OCI-LY1 (cell line): ENCODE measurements at regions not wholly inside any gene's neighbourhood (a gene's known extent, or its start where the extent isn't known, plus 50 kb on each side); places are given as distances from the start of the nearest gene placed in this dataset.

ENCODE experiments used
- H2AFZ ChIP-seq: fragments of 200-600 bp; sonication (generic), shearing (Covaris generic); 2 replicates; pipeline ENCODE4 v1.6.0; 2014; ENCODE audit warnings: antibody characterized with exemption, mild to moderate bottlenecking, low read length
- H3F3A ChIP-seq: fragments of 200-600 bp; sonication (generic), shearing (Covaris generic); 2 replicates; pipeline ENCODE4 v1.6.0; 2014; ENCODE audit warnings: mild to moderate bottlenecking, antibody characterized with exemption, low read length, moderate library complexity; ENCODE audit not compliant: insufficient read depth
- H3K27ac ChIP-seq: fragments of 200-600 bp; sonication (generic); 2 replicates; pipeline ENCODE4 v1.5.1; 2014; ENCODE audit warnings: low read length, mixed run types, mild to moderate bottlenecking, low read depth; ENCODE audit not compliant: poor library complexity, severe bottlenecking
- H3K27me3 ChIP-seq: fragments of 200-600 bp; sonication (generic); 2 replicates; pipeline ENCODE4 v1.6.0; 2014; ENCODE audit warnings: antibody characterized with exemption, mild to moderate bottlenecking, low read length, moderate library complexity; ENCODE audit not compliant: insufficient read depth
- H3K36me3 ChIP-seq: fragments of 200-600 bp; sonication (generic); 2 replicates; pipeline ENCODE4 v1.6.1; 2014; ENCODE audit warnings: mild to moderate bottlenecking, antibody characterized with exemption, low read length, moderate library complexity, mixed read lengths; ENCODE audit not compliant: insufficient read depth
- H3K4me1 ChIP-seq: fragments of 200-600 bp; sonication (generic); 2 replicates; pipeline ENCODE4 v1.5.1; 2014; ENCODE audit warnings: mild to moderate bottlenecking, low read length, moderate library complexity; ENCODE audit not compliant: insufficient read depth, severe bottlenecking
- H3K4me2 ChIP-seq: fragments of 200-600 bp; sonication (generic), shearing (Covaris generic); 2 replicates; pipeline ENCODE4 v1.6.1; 2014; ENCODE audit warnings: low read length
- H3K4me3 ChIP-seq: fragments of 200-600 bp; sonication (generic); 2 replicates; pipeline ENCODE4 v1.5.1; 2014; ENCODE audit warnings: low read length, low read depth, mild to moderate bottlenecking, mixed read lengths; ENCODE audit not compliant: poor library complexity, severe bottlenecking
- H3K79me2 ChIP-seq: fragments of 200-600 bp; shearing (Covaris generic); 2 replicates; pipeline ENCODE4 v1.6.1; 2016; ENCODE audit warnings: mixed run types, low read length, mixed read lengths; ENCODE audit not compliant: insufficient read depth
- H3K9ac ChIP-seq: fragments of 200-600 bp; sonication (generic), shearing (Covaris generic); 2 replicates; pipeline ENCODE4 v1.6.1; 2014; ENCODE audit warnings: mild to moderate bottlenecking, low read length, mixed read lengths
- H3K9me2 ChIP-seq: fragments of 200-600 bp; sonication (generic), shearing (Covaris generic); 2 replicates; pipeline ENCODE4 v1.6.1; 2014; ENCODE audit warnings: low read depth, mild to moderate bottlenecking, low read length, mixed read lengths
- H3K9me3 ChIP-seq: fragments of 200-600 bp; shearing (Covaris generic); 2 replicates; pipeline ENCODE4 v1.6.1; 2014; ENCODE audit warnings: low read length, mixed read lengths
- H4K20me1 ChIP-seq: fragments of 200-600 bp; sonication (generic), shearing (Covaris generic); 2 replicates; pipeline ENCODE4 v1.6.0; 2016; ENCODE audit warnings: mild to moderate bottlenecking, low read length; ENCODE audit not compliant: insufficient read depth
- CTCF ChIP-seq: fragments of 200-600 bp; sonication (generic), shearing (Covaris generic); IDR thresholded peaks from 2 replicates; pipeline ENCODE4 v1.5.1; 2017; ENCODE audit warnings: mild to moderate bottlenecking, antibody characterized with exemption, low read length, moderate library complexity, mixed read lengths
- EZH2 ChIP-seq: fragments of 200-600 bp; sonication (generic), shearing (Covaris generic); IDR thresholded peaks from 2 replicates; pipeline ENCODE4 v1.8.0; 2017; ENCODE audit warnings: borderline replicate concordance, mixed run types, mild to moderate bottlenecking, antibody characterized with exemption, low read length, moderate library complexity, mixed read lengths

- Histone ChIP-seq H4K20me1 (no peaks in the 10 kb centered on the region), H2AFZ (no peak overlapping the region), H3K9ac (no peak overlapping the region), H3K9me3 (no peaks in the 10 kb centered on the region), H3K79me2 (no peaks in the 10 kb centered on the region), H3K4me2 (no peak overlapping the region), H3F3A (no peaks in the 10 kb centered on the region), H3K36me3 (no peaks in the 10 kb centered on the region), H3K27ac (no peak overlapping the region), H3K4me1 (no peaks in the 10 kb centered on the region), H3K27me3 (peaks cover 19% of the 10 kb centered on the region), H3K9me2 (no peaks in the 10 kb centered on the region), H3K4me3 (no peak overlapping the region)
- TF ChIP-seq EZH2 = no peak
- no peak for TF ChIP-seq CTCF
Measured at GRCh38 chr2:10500601-10501361, 52.7 kb upstream of the ODC1 start.

- Histone ChIP-seq H3K27me3 (peaks cover 19% of the 10 kb centered on the region), H3K4me1 (no peaks in the 10 kb centered on the region), H3K9ac (no peak overlapping the region), H3F3A (no peaks in the 10 kb centered on the region), H3K4me3 (no peak overlapping the region), H3K9me3 (no peaks in the 10 kb centered on the region), H4K20me1 (no peaks in the 10 kb centered on the region), H3K4me2 (no peak overlapping the region), H2AFZ (no peak overlapping the region), H3K27ac (no peak overlapping the region), H3K79me2 (no peaks in the 10 kb centered on the region), H3K9me2 (no peaks in the 10 kb centered on the region), H3K36me3 (no peaks in the 10 kb centered on the region)
- TF ChIP-seq EZH2 (no peak), CTCF (no peak)
Measured at GRCh38 chr2:10499911-10500521, 51.9 kb upstream of the ODC1 start.

DNA sequence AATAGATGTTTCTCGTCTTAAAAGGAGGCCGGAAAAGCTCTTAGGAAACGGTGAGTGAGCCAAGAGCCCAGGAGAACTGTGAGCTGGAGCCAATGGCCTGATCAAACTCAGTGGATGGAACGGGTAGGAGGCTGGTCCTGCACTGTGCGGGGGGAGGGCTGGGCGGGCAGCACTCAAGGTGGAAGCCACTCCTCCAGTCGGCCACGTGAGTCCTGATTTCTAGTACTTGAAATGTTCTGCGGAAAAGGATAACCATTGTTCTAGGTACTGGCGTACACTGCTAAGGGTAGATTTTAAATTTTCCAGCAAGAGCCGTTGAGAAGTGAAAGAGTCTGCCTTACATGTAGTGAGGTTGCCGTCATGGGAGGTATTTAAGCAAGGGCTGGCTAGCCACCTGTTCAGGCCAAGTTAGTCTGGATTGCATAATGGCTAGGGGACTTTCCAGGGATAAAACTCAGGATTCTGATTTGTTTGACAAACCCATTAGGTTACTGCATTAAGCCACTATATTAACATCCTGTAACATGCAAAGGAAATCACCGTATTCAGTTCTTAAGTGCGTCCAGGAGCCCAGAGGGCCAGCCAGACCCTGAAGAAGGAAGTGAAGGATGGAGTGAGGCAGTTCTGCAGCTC, 51.3 kb upstream of the ODC1 start:
- no peak overlapping the region for H3K4me3 ChIP-seq
- no peaks in the 10 kb centered on the region for H3K36me3 ChIP-seq
- H4K20me1 ChIP-seq = no peaks in the 10 kb centered on the region
- H3K9ac ChIP-seq = no peak overlapping the region
- no peak overlapping the region for H3K27ac ChIP-seq
- no peak overlapping the region for H3K4me2 ChIP-seq
- TF ChIP-seq EZH2 (no peak), CTCF (no peak)
- H3F3A ChIP-seq = no peaks in the 10 kb centered on the region
- H3K9me3 ChIP-seq = no peaks in the 10 kb centered on the region
- H3K9me2 ChIP-seq = no peaks in the 10 kb centered on the region
- H3K27me3 ChIP-seq = peaks cover 19% of the 10 kb centered on the region
- no peaks in the 10 kb centered on the region for H3K79me2 ChIP-seq
- H2AFZ ChIP-seq = no peak overlapping the region
- no peaks in the 10 kb centered on the region for H3K4me1 ChIP-seq
